NCI-H524 (cell line): ENCODE measurements at regions not wholly inside any gene's neighbourhood (a gene's known extent, or its start where the extent isn't known, plus 50 kb on each side); places are given as distances from the start of the nearest gene placed in this dataset.

Experiments
- DNase-seq, 2 experiments: peaks; one replicate each; lab custom pipeline; 2025; lab: John Stamatoyannopoulos, UW

DNA sequence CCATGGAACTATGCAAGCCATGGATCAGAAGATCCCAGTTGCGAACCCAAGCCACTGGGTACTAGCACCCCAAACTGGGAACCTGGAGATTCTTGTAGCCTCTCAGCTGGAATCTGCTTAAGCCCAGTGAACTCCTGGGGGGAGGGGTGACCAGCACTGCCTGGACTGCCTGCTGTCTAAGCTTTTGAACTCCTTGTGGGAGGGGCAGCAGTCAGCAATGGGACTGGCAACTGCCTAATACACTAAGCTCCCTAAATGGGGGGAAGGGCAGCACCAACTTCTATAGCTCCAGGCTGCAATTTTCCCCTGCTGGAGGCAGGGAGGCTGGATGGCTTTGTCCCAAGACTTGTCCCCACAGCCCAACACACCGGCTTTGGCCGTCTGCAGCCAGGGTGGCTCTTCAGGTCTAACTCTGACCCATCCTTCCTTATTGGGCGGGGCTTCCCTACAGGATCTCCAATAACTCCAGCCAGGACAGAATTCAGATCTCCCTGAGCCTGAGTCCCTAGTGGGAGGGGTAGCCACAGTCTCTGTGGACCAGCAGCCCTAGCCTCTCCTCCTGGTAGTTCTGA, 485.1 kb downstream of the SOX5 start:
- no peak for DNase-seq

DNA sequence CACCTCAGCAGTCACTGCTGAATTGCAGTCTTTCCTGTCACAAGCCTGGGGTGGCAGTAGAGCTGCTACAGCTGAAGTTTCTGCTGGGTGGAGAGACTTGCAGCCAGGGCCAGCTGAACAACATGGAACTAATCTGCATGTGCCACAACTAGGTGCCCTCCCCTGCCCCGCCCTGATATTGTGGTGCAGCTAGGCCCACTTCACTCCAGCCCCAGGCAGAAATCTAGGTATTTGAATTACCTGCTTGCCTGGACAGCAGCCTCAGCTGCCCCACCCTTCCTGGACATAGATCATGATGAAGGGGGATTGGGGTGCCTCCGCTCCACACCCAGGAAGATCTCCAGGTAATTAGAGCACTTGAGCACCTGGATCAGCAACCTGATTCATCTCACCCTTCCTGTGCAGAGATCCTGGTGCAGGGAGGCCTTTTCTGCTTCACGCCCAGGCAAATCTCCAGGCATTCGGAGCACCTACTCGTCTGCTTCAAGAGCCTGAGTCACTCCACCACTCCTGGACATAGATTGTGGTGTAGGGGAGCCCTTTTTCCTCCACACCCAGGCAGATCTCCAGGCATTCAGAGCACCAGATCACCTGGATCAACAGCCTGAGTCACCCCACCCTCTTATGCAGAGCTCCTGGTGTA, 477.0 kb downstream of the SOX5 start:
- no peak for DNase-seq

DNA sequence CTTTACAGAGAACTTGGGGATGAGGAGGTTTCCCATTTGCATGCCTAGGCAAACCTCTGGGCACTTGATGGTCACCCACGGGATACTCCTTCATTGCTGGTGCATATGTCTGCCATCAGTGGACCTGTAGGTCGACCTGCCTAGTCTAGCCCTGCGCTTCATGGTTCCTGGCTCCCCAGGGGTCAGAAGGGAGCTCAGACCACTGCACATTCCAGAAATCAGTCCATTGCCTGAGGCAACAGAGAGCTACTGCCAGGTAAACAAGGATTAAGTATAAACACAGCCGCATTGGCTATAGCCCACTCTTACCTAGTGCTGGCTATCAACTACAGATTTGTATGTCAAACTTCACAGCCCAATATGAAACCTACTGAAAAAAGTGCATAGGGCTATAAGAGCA, 476.4 kb downstream of the SOX5 start:
- no peak for DNase-seq

DNA sequence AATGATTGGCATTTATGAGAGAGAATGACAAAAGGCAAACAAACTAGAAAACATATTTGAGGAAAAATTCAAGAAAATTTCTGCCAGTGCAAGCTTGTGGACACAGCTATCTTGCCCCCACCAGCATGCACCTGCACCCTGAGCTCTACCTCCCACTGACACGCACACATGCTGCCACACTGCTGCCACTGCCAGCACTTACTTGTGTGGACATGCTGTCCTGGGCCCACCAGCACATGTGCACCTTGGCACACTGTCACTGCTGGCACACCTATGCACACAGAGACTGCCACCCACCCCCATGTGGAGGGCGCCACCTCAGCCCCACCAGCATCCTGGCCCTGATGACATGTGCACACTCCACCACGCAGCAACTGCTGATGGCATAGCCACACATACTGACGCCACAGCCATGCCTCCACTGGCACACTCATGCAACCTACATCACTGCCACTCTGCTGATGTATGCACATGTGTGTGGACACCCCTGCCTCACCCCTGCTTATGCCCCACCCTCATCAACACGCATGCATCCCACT, 475.0 kb downstream of the SOX5 start:
- DNase-seq: no peak
